ENCODE measurements at regions not wholly inside any gene's neighbourhood (a gene's known extent, or its start where the extent isn't known, plus 50 kb on each side); places are given as distances from the start of the nearest gene placed in this dataset.
"Not testable (repeated sequence)": the region's sequence is repeated elsewhere in the genome, so short reads cannot be mapped to it uniquely, and the experiment has no call there.

- not testable (repeated sequence) for TF ChIP-seq POLR2AphosphoS5 (IDR thresholded peaks at IDR 0.05; ENCODE audit: low read depth, low read length); POLR2A (IDR thresholded peaks at IDR 0.05; ENCODE audit: low read depth, low read length); TAF1 (IDR thresholded peaks at IDR 0.05; ENCODE audit: borderline replicate concordance, low read depth, low read length)
Observed at GRCh38 chr10:59413795-59414194, 51.4 kb upstream of the FAM13C start.

All from GM12892 (cell line).